OCI-LY1 (cell line): ENCODE measurements at regions not wholly inside any gene's neighbourhood (a gene's known extent, or its start where the extent isn't known, plus 50 kb on each side); places are given as distances from the start of the nearest gene placed in this dataset.

Experiments used
- H2AFZ ChIP-seq: fragments of 200-600 bp; sonication (generic), shearing (Covaris generic); 2 replicates; pipeline ENCODE4 v1.6.0; 2014; ENCODE audit warnings: antibody characterized with exemption, mild to moderate bottlenecking, low read length
- H3F3A ChIP-seq: fragments of 200-600 bp; sonication (generic), shearing (Covaris generic); 2 replicates; pipeline ENCODE4 v1.6.0; 2014; ENCODE audit warnings: mild to moderate bottlenecking, antibody characterized with exemption, low read length, moderate library complexity; ENCODE audit not compliant: insufficient read depth
- H3K27ac ChIP-seq: fragments of 200-600 bp; sonication (generic); 2 replicates; pipeline ENCODE4 v1.5.1; 2014; ENCODE audit warnings: low read length, mixed run types, mild to moderate bottlenecking, low read depth; ENCODE audit not compliant: poor library complexity, severe bottlenecking
- H3K27me3 ChIP-seq: fragments of 200-600 bp; sonication (generic); 2 replicates; pipeline ENCODE4 v1.6.0; 2014; ENCODE audit warnings: antibody characterized with exemption, mild to moderate bottlenecking, low read length, moderate library complexity; ENCODE audit not compliant: insufficient read depth
- H3K36me3 ChIP-seq: fragments of 200-600 bp; sonication (generic); 2 replicates; pipeline ENCODE4 v1.6.1; 2014; ENCODE audit warnings: mild to moderate bottlenecking, antibody characterized with exemption, low read length, moderate library complexity, mixed read lengths; ENCODE audit not compliant: insufficient read depth
- H3K4me1 ChIP-seq: fragments of 200-600 bp; sonication (generic); 2 replicates; pipeline ENCODE4 v1.5.1; 2014; ENCODE audit warnings: mild to moderate bottlenecking, low read length, moderate library complexity; ENCODE audit not compliant: insufficient read depth, severe bottlenecking
- H3K4me2 ChIP-seq: fragments of 200-600 bp; sonication (generic), shearing (Covaris generic); 2 replicates; pipeline ENCODE4 v1.6.1; 2014; ENCODE audit warnings: low read length
- H3K4me3 ChIP-seq: fragments of 200-600 bp; sonication (generic); 2 replicates; pipeline ENCODE4 v1.5.1; 2014; ENCODE audit warnings: low read length, low read depth, mild to moderate bottlenecking, mixed read lengths; ENCODE audit not compliant: poor library complexity, severe bottlenecking
- H3K79me2 ChIP-seq: fragments of 200-600 bp; shearing (Covaris generic); 2 replicates; pipeline ENCODE4 v1.6.1; 2016; ENCODE audit warnings: mixed run types, low read length, mixed read lengths; ENCODE audit not compliant: insufficient read depth
- H3K9ac ChIP-seq: fragments of 200-600 bp; sonication (generic), shearing (Covaris generic); 2 replicates; pipeline ENCODE4 v1.6.1; 2014; ENCODE audit warnings: mild to moderate bottlenecking, low read length, mixed read lengths
- H3K9me2 ChIP-seq: fragments of 200-600 bp; sonication (generic), shearing (Covaris generic); 2 replicates; pipeline ENCODE4 v1.6.1; 2014; ENCODE audit warnings: low read depth, mild to moderate bottlenecking, low read length, mixed read lengths
- H3K9me3 ChIP-seq: fragments of 200-600 bp; shearing (Covaris generic); 2 replicates; pipeline ENCODE4 v1.6.1; 2014; ENCODE audit warnings: low read length, mixed read lengths
- H4K20me1 ChIP-seq: fragments of 200-600 bp; sonication (generic), shearing (Covaris generic); 2 replicates; pipeline ENCODE4 v1.6.0; 2016; ENCODE audit warnings: mild to moderate bottlenecking, low read length; ENCODE audit not compliant: insufficient read depth
- CTCF ChIP-seq: fragments of 200-600 bp; sonication (generic), shearing (Covaris generic); IDR thresholded peaks from 2 replicates; pipeline ENCODE4 v1.5.1; 2017; ENCODE audit warnings: mild to moderate bottlenecking, antibody characterized with exemption, low read length, moderate library complexity, mixed read lengths
- EZH2 ChIP-seq: fragments of 200-600 bp; sonication (generic), shearing (Covaris generic); IDR thresholded peaks from 2 replicates; pipeline ENCODE4 v1.8.0; 2017; ENCODE audit warnings: borderline replicate concordance, mixed run types, mild to moderate bottlenecking, antibody characterized with exemption, low read length, moderate library complexity, mixed read lengths

GRCh38 chr5:85709728-85710127 lies 908.0 kb upstream of the COX7C start:
- Histone ChIP-seq H3K27me3 (no peaks in the 10 kb centered on the region), H2AFZ (no peak overlapping the region), H4K20me1 (no peaks in the 10 kb centered on the region), H3K4me2 (no peak overlapping the region), H3K9ac (no peak overlapping the region), H3K79me2 (no peaks in the 10 kb centered on the region), H3K9me3 (no peaks in the 10 kb centered on the region), H3K27ac (no peak overlapping the region), H3K9me2 (no peaks in the 10 kb centered on the region), H3F3A (no peaks in the 10 kb centered on the region), H3K36me3 (no peaks in the 10 kb centered on the region), H3K4me1 (no peaks in the 10 kb centered on the region), H3K4me3 (no peak overlapping the region)
- TF ChIP-seq EZH2 (no peak), CTCF (no peak)

GRCh38 chr5:85716344-85717202 lies 901.2 kb upstream of the COX7C start:
- H3K4me1 ChIP-seq: no peaks in the 10 kb centered on the region
- H3K9me2 ChIP-seq: no peaks in the 10 kb centered on the region

GRCh38 chr5:85717203-85717563 lies 900.6 kb upstream of the COX7C start:
- H3F3A ChIP-seq: no peaks in the 10 kb centered on the region
- no peaks in the 10 kb centered on the region for H3K9me3 ChIP-seq
- no peak overlapping the region for H3K4me2 ChIP-seq
- H3K4me3 ChIP-seq: no peak overlapping the region
- no peak overlapping the region for H3K27ac ChIP-seq
- no peaks in the 10 kb centered on the region for H4K20me1 ChIP-seq
- no peak overlapping the region for H3K9ac ChIP-seq
- TF ChIP-seq EZH2 (no peak), CTCF (no peak)
- H3K79me2 ChIP-seq: no peaks in the 10 kb centered on the region
- no peaks in the 10 kb centered on the region for H3K4me1 ChIP-seq
- H3K27me3 ChIP-seq: no peaks in the 10 kb centered on the region
- H3K36me3 ChIP-seq: no peaks in the 10 kb centered on the region
- H2AFZ ChIP-seq: no peak overlapping the region
- H3K9me2 ChIP-seq: no peaks in the 10 kb centered on the region

More at GRCh38 chr5:85716344-85717202, 901.2 kb upstream of the COX7C start:
- Histone ChIP-seq H3K27me3 (no peaks in the 10 kb centered on the region), H3K9ac (no peak overlapping the region), H3K4me3 (no peak overlapping the region), H4K20me1 (no peaks in the 10 kb centered on the region), H3K4me2 (no peak overlapping the region), H3K9me3 (no peaks in the 10 kb centered on the region), H3K79me2 (no peaks in the 10 kb centered on the region), H2AFZ (no peak overlapping the region), H3F3A (no peaks in the 10 kb centered on the region), H3K36me3 (no peaks in the 10 kb centered on the region), H3K27ac (no peak overlapping the region)
- TF ChIP-seq CTCF: no peak
- no peak for TF ChIP-seq EZH2
